Body of pancreas (tissue), 4 donors: ENCODE measurements at regions not wholly inside any gene's neighbourhood (a gene's known extent, or its start where the extent isn't known, plus 50 kb on each side); places are given as distances from the start of the nearest gene placed in this dataset.

Experiments
- CTCF ChIP-seq, 7 experiments: fragments of 450-650 bp in 4 of 7; fragments of 200-600 bp in 3 of 7; sonication (generic) in 3 of 7; IDR thresholded peaks; one replicate each; pipeline ENCODE4 v1.5.1; 2016 to 2019; ENCODE audit warnings: antibody characterized with exemption in 7 of 7
- POLR2A ChIP-seq, 3 donors: fragments of 450-650 bp; IDR thresholded peaks; one replicate each; pipeline ENCODE4 v1.6.1; 2016; ENCODE audit warnings: antibody characterized with exemption in 3 of 3, mild to moderate bottlenecking in 2 of 3

- TF ChIP-seq CTCF (IDR thresholded peaks at IDR 0.05) (no peak), POLR2A (IDR thresholded peaks at IDR 0.05) (no peak)
These were observed 53.5 kb upstream of the PIP4K2A start for GRCh38 chr10:22767859-22768258.
